Stimulated activated CD4-positive, alpha-beta T cell treated with anti-CD3 and anti-CD28 coated beads, TNF-alpha, amount 100 ng/mL, for 24 hours (primary cell): ENCODE measurements at regions not wholly inside any gene's neighbourhood (a gene's known extent, or its start where the extent isn't known, plus 50 kb on each side); places are given as distances from the start of the nearest gene placed in this dataset.
"Not testable (repeated sequence)": the region's sequence is repeated elsewhere in the genome, so short reads cannot be mapped to it uniquely, and the experiment has no call there.

Experiments used
- DNase-seq, 3 experiments: peaks; one replicate each; pipeline ENCODE4 v3.0.0-alpha.2; 2020; ENCODE audit warnings: low read depth in 3 of 3

GRCh38 chr5:168086746-168087145, 204.7 kb upstream of the WWC1 start:
- DNase-seq = no peak

- DNase-seq = no peak
Measured at GRCh38 chr5:168088410-168089173, 202.9 kb upstream of the WWC1 start.

GRCh38 chr5:168089201-168089887, 202.1 kb upstream of the WWC1 start:
- DNase-seq = no peak

GRCh38 chr5:168092209-168093185, 198.9 kb upstream of the WWC1 start:
- no peak for DNase-seq

- DNase-seq = no peak
Measured at GRCh38 chr5:168093200-168093910, 198.1 kb upstream of the WWC1 start.

GRCh38 chr5:168096525-168096924, 194.9 kb upstream of the WWC1 start:
- DNase-seq = no peak

GRCh38 chr5:168097876-168098653, 193.4 kb upstream of the WWC1 start:
- no peak for DNase-seq

GRCh38 chr5:168101352-168101751, 190.1 kb upstream of the WWC1 start:
- no peak for DNase-seq

- DNase-seq = not testable (repeated sequence)
Measured at GRCh38 chr5:168103018-168103417, 188.4 kb upstream of the WWC1 start.

- no peak for DNase-seq
Measured at GRCh38 chr5:168104350-168104749, 187.1 kb upstream of the WWC1 start.

GRCh38 chr5:168104811-168105481, 186.5 kb upstream of the WWC1 start:
- DNase-seq = no peak

- DNase-seq = no peak
Measured at GRCh38 chr5:168106008-168106761, 185.3 kb upstream of the WWC1 start.

GRCh38 chr5:168109441-168109840, 182.0 kb upstream of the WWC1 start:
- no peak for DNase-seq

- no peak for DNase-seq
Measured at GRCh38 chr5:168110384-168110783, 181.1 kb upstream of the WWC1 start.

- DNase-seq = no peak
Measured at GRCh38 chr5:168110870-168111832, 180.3 kb upstream of the WWC1 start.

GRCh38 chr5:168114444-168115017, 176.9 kb upstream of the WWC1 start:
- DNase-seq = peak in 1 of 3 experiments; percentile 31

GRCh38 chr5:168117469-168117868, 174.0 kb upstream of the WWC1 start:
- no peak for DNase-seq
